SK-N-SH treated with all-trans-retinoic acid at 6 μM for 48 hours (cell line): ENCODE measurements at regions not wholly inside any gene's neighbourhood (a gene's known extent, or its start where the extent isn't known, plus 50 kb on each side); places are given as distances from the start of the nearest gene placed in this dataset.

Experiments
- ATAC-seq: fragments of 200-7000 bp; cut with Tn5 transposase; 3 replicates; pipeline ENCODE4 v1.9.1; 2020; ENCODE audit warnings: mild to moderate bottlenecking, moderate library complexity
- ARNTL ChIP-seq: fragments of 450-650 bp; formaldehyde crosslinking; IDR thresholded peaks from 2 replicates; pipeline ENCODE4 v1.5.0; 2020; ENCODE audit warnings: low read depth, mild to moderate bottlenecking, moderate library complexity, borderline replicate concordance
- BACH2 ChIP-seq: fragments of 250-450 bp; sonication (Bioruptor Pico); IDR thresholded peaks from 2 replicates; pipeline ENCODE4 v1.9.0; 2021; ENCODE audit warnings: mild to moderate bottlenecking, borderline replicate concordance
- CSDC2 ChIP-seq: fragments of 250-450 bp; sonication (Bioruptor Pico); IDR thresholded peaks from 2 replicates; pipeline ENCODE4 v1.5.0; 2020; ENCODE audit warnings: mild to moderate bottlenecking, moderate library complexity
- CSRNP3 ChIP-seq: fragments of 250-450 bp; sonication (Bioruptor Pico); IDR thresholded peaks from 2 replicates; pipeline ENCODE4 v1.5.1; 2021; ENCODE audit warnings: mild to moderate bottlenecking, moderate library complexity
- ESRRG ChIP-seq: fragments of 250-450 bp; sonication (Bioruptor Pico); IDR thresholded peaks from 2 replicates; pipeline ENCODE4 v1.6.1; 2021; ENCODE audit warnings: mild to moderate bottlenecking
- GLIS3 ChIP-seq: fragments of 250-450 bp; sonication (Bioruptor Pico); IDR thresholded peaks from 2 replicates; pipeline ENCODE4 v1.5.0; 2020; ENCODE audit warnings: mild to moderate bottlenecking, moderate library complexity
- ISL1 ChIP-seq: fragments of 250-450 bp; sonication (Bioruptor Pico); IDR thresholded peaks from 2 replicates; pipeline ENCODE4 v2.1.2; 2022; ENCODE audit warnings: mild to moderate bottlenecking, moderate library complexity
- OSR1 ChIP-seq: fragments of 250-450 bp; sonication (Bioruptor Pico); IDR thresholded peaks from 2 replicates; pipeline ENCODE4 v1.8.0; 2022; ENCODE audit warnings: moderate library complexity, mild to moderate bottlenecking, inconsistent platforms
- POU6F1 ChIP-seq: fragments of 250-450 bp; sonication (Bioruptor Pico); IDR thresholded peaks from 2 replicates; pipeline ENCODE4 v1.8.0; 2021; ENCODE audit warnings: low read depth, mild to moderate bottlenecking, moderate library complexity, borderline replicate concordance
- PPARA ChIP-seq: fragments of 250-450 bp; sonication (Bioruptor Pico); IDR thresholded peaks from 2 replicates; pipeline ENCODE4 v1.5.0; 2020; ENCODE audit warnings: mild to moderate bottlenecking, borderline replicate concordance
- RARB ChIP-seq: fragments of 250-450 bp; sonication (Bioruptor Pico); IDR thresholded peaks from 2 replicates; pipeline ENCODE4 v1.8.0; 2021; ENCODE audit warnings: mild to moderate bottlenecking, moderate library complexity
- SNAI2 ChIP-seq: fragments of 250-450 bp; sonication (Bioruptor Pico); IDR thresholded peaks from 2 replicates; pipeline ENCODE4 v1.5.0; 2020; ENCODE audit warnings: mild to moderate bottlenecking, moderate library complexity
- TCF4 ChIP-seq: fragments of 250-450 bp; sonication (Bioruptor Pico); IDR thresholded peaks from 2 replicates; pipeline ENCODE4 v1.8.0; 2021; ENCODE audit warnings: mild to moderate bottlenecking, moderate library complexity, borderline replicate concordance
- TOX ChIP-seq: fragments of 250-450 bp; sonication (Bioruptor Pico); IDR thresholded peaks from 2 replicates; pipeline ENCODE4 v1.8.0; 2021; ENCODE audit warnings: mild to moderate bottlenecking, moderate library complexity, borderline replicate concordance
- ZC3H10 ChIP-seq: fragments of 250-450 bp; sonication (Bioruptor Pico); IDR thresholded peaks from 2 replicates; pipeline ENCODE4 v1.5.1; 2021; ENCODE audit warnings: mild to moderate bottlenecking, moderate library complexity
- ZFP3 ChIP-seq: fragments of 250-450 bp; sonication (Bioruptor Pico); IDR thresholded peaks from 2 replicates; pipeline ENCODE4 v1.5.0; 2020; ENCODE audit warnings: mild to moderate bottlenecking, moderate library complexity
- ZFP30 ChIP-seq: fragments of 450-650 bp; formaldehyde crosslinking; IDR thresholded peaks from 2 replicates; pipeline ENCODE4 v1.5.0; 2022; ENCODE audit warnings: mild to moderate bottlenecking, moderate library complexity
- ZNF565 ChIP-seq: fragments of 450-650 bp; formaldehyde crosslinking; conservative IDR thresholded peaks from 2 replicates; pipeline ENCODE4 v1.5.0; 2020; ENCODE audit warnings: low read depth, mild to moderate bottlenecking, moderate library complexity
- ZNF70 ChIP-seq: fragments of 450-650 bp; formaldehyde crosslinking; IDR thresholded peaks from 2 replicates; pipeline ENCODE4 v1.5.0; 2020; ENCODE audit warnings: mild to moderate bottlenecking, moderate library complexity
- ZNF8 ChIP-seq: fragments of 450-650 bp; formaldehyde crosslinking; IDR thresholded peaks from 2 replicates; pipeline ENCODE4 v1.5.0; 2020; ENCODE audit warnings: mild to moderate bottlenecking, moderate library complexity
- TF ChIP-seq, protein P1 (sequence below): fragments of 250-450 bp; sonication (Bioruptor Pico); IDR thresholded peaks from 2 replicates; pipeline ENCODE4 v1.8.0; 2020; ENCODE audit warnings: mild to moderate bottlenecking, moderate library complexity, borderline replicate concordance
- TF ChIP-seq, protein P2 (sequence below): fragments of 250-450 bp; sonication (Bioruptor Pico); IDR thresholded peaks from 2 replicates; pipeline ENCODE4 v1.5.1; 2020; ENCODE audit warnings: low read depth, mild to moderate bottlenecking, moderate library complexity

DNA sequence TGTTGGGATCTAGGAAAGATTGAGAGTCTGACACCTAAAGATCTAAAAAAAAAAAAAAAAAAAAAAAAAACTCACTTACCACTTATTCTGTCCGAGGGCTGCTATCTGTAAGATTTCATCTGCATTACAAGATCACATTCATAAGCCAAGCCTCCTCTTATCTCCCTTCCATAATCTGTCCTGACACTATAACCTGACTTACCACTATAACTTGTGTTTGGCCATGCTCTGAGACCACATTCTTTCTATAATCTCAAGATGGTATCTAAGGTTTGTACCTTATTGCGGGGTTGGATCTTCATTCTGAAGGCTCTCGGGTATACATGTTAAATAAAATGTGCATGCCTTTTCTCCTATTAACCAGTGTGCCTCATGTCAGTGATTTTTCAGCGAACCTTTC is 144.4 kb downstream of the MAGEB17 start (continued):
- TF ChIP-seq, protein P1, sequence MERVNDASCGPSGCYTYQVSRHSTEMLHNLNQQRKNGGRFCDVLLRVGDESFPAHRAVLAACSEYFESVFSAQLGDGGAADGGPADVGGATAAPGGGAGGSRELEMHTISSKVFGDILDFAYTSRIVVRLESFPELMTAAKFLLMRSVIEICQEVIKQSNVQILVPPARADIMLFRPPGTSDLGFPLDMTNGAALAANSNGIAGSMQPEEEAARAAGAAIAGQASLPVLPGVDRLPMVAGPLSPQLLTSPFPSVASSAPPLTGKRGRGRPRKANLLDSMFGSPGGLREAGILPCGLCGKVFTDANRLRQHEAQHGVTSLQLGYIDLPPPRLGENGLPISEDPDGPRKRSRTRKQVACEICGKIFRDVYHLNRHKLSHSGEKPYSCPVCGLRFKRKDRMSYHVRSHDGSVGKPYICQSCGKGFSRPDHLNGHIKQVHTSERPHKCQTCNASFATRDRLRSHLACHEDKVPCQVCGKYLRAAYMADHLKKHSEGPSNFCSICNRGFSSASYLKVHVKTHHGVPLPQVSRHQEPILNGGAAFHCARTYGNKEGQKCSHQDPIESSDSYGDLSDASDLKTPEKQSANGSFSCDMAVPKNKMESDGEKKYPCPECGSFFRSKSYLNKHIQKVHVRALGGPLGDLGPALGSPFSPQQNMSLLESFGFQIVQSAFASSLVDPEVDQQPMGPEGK (CRISPR knock-in tag) = no peak
- no peak for TF ChIP-seq BACH2 (CRISPR knock-in tag)
- no peak for TF ChIP-seq ZC3H10 (CRISPR knock-in tag)
- no peak for TF ChIP-seq TCF4 (CRISPR knock-in tag)
- TF ChIP-seq ZFP30 (CRISPR knock-in tag) = no peak
- no peak for TF ChIP-seq GLIS3
- TF ChIP-seq, all 23 proteins: peak for 0

DNA sequence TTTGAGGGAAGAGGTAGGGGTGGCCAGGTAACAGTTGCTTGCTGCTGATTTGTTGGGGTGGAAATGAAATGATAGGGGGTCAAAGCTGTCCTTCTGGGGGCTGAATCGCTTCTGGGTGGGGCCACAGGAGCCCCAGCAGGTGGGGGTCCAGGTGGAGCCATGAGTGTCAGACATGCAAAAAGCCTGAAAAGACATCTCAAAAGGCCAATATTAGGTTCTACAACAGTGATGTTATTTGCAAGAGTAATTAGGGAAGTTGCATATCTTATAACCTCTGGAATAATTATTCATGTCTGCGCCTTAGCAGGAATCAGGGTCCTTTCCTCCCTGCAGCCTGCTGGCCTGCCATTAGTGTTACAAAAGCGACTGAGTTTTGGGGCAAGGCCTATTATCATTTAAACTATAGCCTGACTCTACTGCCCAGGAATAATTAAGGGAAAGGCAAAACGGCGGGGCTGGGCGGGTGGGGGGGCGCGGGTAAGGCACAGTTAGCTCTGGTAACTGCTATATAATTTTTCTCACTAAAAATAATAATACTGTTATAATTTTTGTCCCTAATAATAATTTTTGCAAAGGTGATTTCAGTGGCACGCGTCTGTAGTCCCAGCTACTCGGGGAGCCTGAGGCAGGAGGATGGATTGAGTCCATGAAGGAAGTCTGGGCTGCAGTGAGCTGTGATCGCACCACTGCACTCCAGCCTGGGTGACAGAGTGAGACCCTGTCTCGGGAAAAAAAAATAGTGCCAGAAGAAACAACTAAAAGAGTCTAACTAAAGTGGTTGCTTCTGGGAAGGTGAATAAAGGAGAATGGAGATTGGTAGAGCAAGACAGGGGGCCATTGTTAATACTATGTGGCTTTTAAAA is 145.7 kb downstream of the MAGEB17 start:
- TF ChIP-seq OSR1 (CRISPR knock-in tag) (no peak), SNAI2 (CRISPR knock-in tag) (no peak), ARNTL (CRISPR knock-in tag) (no peak), ZC3H10 (CRISPR knock-in tag) (no peak), BACH2 (CRISPR knock-in tag) (no peak), ISL1 (CRISPR knock-in tag) (no peak), GLIS3 (no peak), RARB (no peak), ZNF70 (CRISPR knock-in tag) (no peak), ZNF565 (no peak), CSDC2 (CRISPR knock-in tag) (no peak)
- TF ChIP-seq, protein P2, sequence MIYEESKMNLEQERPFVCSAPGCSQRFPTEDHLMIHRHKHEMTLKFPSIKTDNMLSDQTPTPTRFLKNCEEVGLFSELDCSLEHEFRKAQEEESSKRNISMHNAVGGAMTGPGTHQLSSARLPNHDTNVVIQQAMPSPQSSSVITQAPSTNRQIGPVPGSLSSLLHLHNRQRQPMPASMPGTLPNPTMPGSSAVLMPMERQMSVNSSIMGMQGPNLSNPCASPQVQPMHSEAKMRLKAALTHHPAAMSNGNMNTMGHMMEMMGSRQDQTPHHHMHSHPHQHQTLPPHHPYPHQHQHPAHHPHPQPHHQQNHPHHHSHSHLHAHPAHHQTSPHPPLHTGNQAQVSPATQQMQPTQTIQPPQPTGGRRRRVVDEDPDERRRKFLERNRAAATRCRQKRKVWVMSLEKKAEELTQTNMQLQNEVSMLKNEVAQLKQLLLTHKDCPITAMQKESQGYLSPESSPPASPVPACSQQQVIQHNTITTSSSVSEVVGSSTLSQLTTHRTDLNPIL (CRISPR knock-in tag) = no peak
- no peak for ATAC-seq

DNA sequence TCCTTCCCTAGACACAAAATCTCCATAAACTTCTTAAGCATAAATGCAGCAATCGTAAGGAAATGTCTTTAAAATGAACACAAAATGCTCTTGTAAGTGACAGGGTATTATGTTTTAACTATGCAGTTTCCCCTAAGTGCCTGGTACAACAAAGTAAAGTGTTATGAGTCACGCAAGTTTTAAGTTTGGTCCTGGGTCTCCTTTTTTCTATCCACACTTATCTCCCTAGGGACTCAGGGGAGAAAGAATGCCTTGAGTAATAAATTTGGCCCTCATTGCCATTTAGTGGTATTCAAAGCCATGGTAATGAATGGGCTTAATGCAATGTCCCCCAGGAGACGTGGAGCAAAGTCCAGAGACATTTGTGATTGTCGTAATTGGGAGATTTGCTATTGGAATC is 149.1 kb downstream of the MAGEB17 start:
- no peak for ATAC-seq
- TF ChIP-seq ZFP3 (CRISPR knock-in tag) = no peak
- TF ChIP-seq OSR1 (CRISPR knock-in tag) = no peak
- TF ChIP-seq, protein P2 (CRISPR knock-in tag) = no peak
- no peak for TF ChIP-seq TOX (CRISPR knock-in tag)
- no peak for TF ChIP-seq ZNF8 (CRISPR knock-in tag)
- TF ChIP-seq CSRNP3 (CRISPR knock-in tag) = no peak
- no peak for TF ChIP-seq GLIS3
- no peak for TF ChIP-seq RARB
- no peak for TF ChIP-seq PPARA (CRISPR knock-in tag)
- TF ChIP-seq BACH2 (CRISPR knock-in tag) = no peak
- no peak for TF ChIP-seq ESRRG
- TF ChIP-seq ZFP30 (CRISPR knock-in tag) = no peak
- TF ChIP-seq ZC3H10 (CRISPR knock-in tag) = no peak

DNA sequence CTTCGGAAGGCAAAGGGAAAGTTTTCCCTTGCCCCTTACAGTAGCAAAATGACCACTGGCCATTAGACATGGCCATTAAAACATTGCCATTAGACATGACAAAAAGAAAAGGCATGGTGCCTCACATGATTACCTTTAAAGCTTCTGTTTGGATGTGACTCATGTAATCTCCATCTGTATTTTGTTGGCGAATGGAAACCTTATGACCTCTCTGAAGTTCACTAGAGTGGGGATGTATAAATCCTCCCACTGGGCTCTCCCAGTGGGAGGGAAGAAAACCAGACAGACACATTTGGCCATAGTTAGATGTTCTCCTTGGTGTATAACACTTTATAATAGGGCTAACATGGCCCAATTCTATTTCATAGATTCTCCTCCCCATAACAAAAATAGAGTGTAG is 152.6 kb downstream of the MAGEB17 start:
- no peak for ATAC-seq
- TF ChIP-seq ZFP30 (CRISPR knock-in tag) (no peak), POU6F1 (CRISPR knock-in tag) (no peak), GLIS3 (no peak), SNAI2 (CRISPR knock-in tag) (no peak), ARNTL (CRISPR knock-in tag) (no peak), CSDC2 (CRISPR knock-in tag) (no peak), TCF4 (CRISPR knock-in tag) (no peak)
